ENCODE measurements at regions not wholly inside any gene's neighbourhood (a gene's known extent, or its start where the extent isn't known, plus 50 kb on each side); places are given as distances from the start of the nearest gene placed in this dataset.
A peak's percentile ranks its signal among the peaks of the same experiment; 100 is the strongest.

GRCh38 chr5:159555084-159555483 is 224.8 kb upstream of the IL12B start:
- H3K4me1 Mint-ChIP-seq (ENCODE audit: low read depth, unreplicated experiment), result peaks cover 13% of the 10 kb centered on the region
- TF ChIP-seq CTCF (IDR thresholded peaks at IDR 0.05; ENCODE audit: partially characterized antibody, unreplicated experiment), result no peak
- peaks cover 4% of the 10 kb centered on the region for H3K36me3 Mint-ChIP-seq (ENCODE audit: unreplicated experiment)
- H3K27me3 Mint-ChIP-seq (ENCODE audit: unreplicated experiment), result no peaks in the 10 kb centered on the region
- DNase-seq, result no peak
- H3K27ac Mint-ChIP-seq (ENCODE audit: unreplicated experiment), result no peak overlapping the region
- H3K4me3 Mint-ChIP-seq (ENCODE audit: unreplicated experiment), result no peak overlapping the region
- H3K9me3 Mint-ChIP-seq (ENCODE audit: unreplicated experiment), result peaks cover 3% of the 10 kb centered on the region

DNA sequence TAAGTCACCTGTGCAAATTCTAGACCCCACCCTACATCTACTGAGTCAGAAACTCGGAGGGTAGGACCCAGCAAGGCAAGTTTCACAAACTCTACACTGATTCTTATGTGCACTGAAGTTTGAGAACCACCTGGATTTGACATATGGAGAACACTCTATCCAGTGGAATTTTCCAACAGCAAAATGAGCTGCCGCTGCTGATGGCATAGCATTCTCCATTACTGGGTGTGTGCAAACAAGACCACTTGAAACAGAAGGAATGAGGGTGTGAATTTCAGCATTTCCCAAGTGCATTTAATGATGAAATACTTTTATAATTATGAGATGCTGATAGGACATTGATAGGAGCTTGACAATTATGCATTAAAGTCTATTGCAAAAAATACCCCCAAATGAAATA is 229.1 kb upstream of the IL12B start:
- Mint-ChIP-seq H3K27me3 (ENCODE audit: unreplicated experiment) (no peaks in the 10 kb centered on the region), H3K4me1 (ENCODE audit: low read depth, unreplicated experiment) (peaks cover 25% of the 10 kb centered on the region), H3K9me3 (ENCODE audit: unreplicated experiment) (peaks cover 5% of the 10 kb centered on the region), H3K36me3 (ENCODE audit: unreplicated experiment) (no peaks in the 10 kb centered on the region), H3K4me3 (ENCODE audit: unreplicated experiment) (no peak overlapping the region), H3K27ac (ENCODE audit: unreplicated experiment) (no peak overlapping the region)
- DNase-seq, result no peak
- no peak for TF ChIP-seq CTCF (IDR thresholded peaks at IDR 0.05; ENCODE audit: partially characterized antibody, unreplicated experiment)

GRCh38 chr5:159560088-159560487 is 229.8 kb upstream of the IL12B start:
- peak; percentile 28 for DNase-seq
- H3K27ac Mint-ChIP-seq (ENCODE audit: unreplicated experiment), result peak overlapping the region; percentile 7
- TF ChIP-seq CTCF (IDR thresholded peaks at IDR 0.05; ENCODE audit: partially characterized antibody, unreplicated experiment), result no peak
- H3K27me3 Mint-ChIP-seq (ENCODE audit: unreplicated experiment), result no peaks in the 10 kb centered on the region
- peaks cover 5% of the 10 kb centered on the region for H3K9me3 Mint-ChIP-seq (ENCODE audit: unreplicated experiment)
- H3K36me3 Mint-ChIP-seq (ENCODE audit: unreplicated experiment), result no peaks in the 10 kb centered on the region
- peak overlapping the region; percentile 13 for H3K4me3 Mint-ChIP-seq (ENCODE audit: unreplicated experiment)
- peaks cover 25% of the 10 kb centered on the region for H3K4me1 Mint-ChIP-seq (ENCODE audit: low read depth, unreplicated experiment)

GRCh38 chr5:159564031-159564430 is 233.7 kb upstream of the IL12B start:
- H3K36me3 Mint-ChIP-seq (ENCODE audit: unreplicated experiment), result no peaks in the 10 kb centered on the region
- no peak for TF ChIP-seq CTCF (IDR thresholded peaks at IDR 0.05; ENCODE audit: partially characterized antibody, unreplicated experiment)
- H3K27me3 Mint-ChIP-seq (ENCODE audit: unreplicated experiment), result peaks cover 2% of the 10 kb centered on the region
- H3K4me3 Mint-ChIP-seq (ENCODE audit: unreplicated experiment), result no peak overlapping the region
- H3K4me1 Mint-ChIP-seq (ENCODE audit: low read depth, unreplicated experiment), result peaks cover 18% of the 10 kb centered on the region
- DNase-seq, result no peak
- peaks cover 7% of the 10 kb centered on the region for H3K9me3 Mint-ChIP-seq (ENCODE audit: unreplicated experiment)
- no peak overlapping the region for H3K27ac Mint-ChIP-seq (ENCODE audit: unreplicated experiment)

GRCh38 chr5:159566832-159567231 is 236.5 kb upstream of the IL12B start:
- Mint-ChIP-seq H3K9me3 (ENCODE audit: unreplicated experiment) (peaks cover 2% of the 10 kb centered on the region), H3K27ac (ENCODE audit: unreplicated experiment) (no peak overlapping the region), H3K36me3 (ENCODE audit: unreplicated experiment) (no peaks in the 10 kb centered on the region), H3K4me1 (ENCODE audit: low read depth, unreplicated experiment) (peaks cover 4% of the 10 kb centered on the region), H3K27me3 (ENCODE audit: unreplicated experiment) (peaks cover 2% of the 10 kb centered on the region), H3K4me3 (ENCODE audit: unreplicated experiment) (no peak overlapping the region)
- TF ChIP-seq CTCF (IDR thresholded peaks at IDR 0.05; ENCODE audit: partially characterized antibody, unreplicated experiment), result no peak
- no peak for DNase-seq
